GM06990 (cell line): ENCODE measurements at regions not wholly inside any gene's neighbourhood (a gene's known extent, or its start where the extent isn't known, plus 50 kb on each side); places are given as distances from the start of the nearest gene placed in this dataset.

ENCODE experiments used
- DNase-seq: peaks from one replicate; pipeline ENCODE4 v3.0.0-alpha.2; 2011; ENCODE audit not compliant: insufficient read length; ENCODE audit errors: extremely low read depth
- H3K27me3 ChIP-seq: replicated peaks from 2 replicates; pipeline ENCODE4 v1.6.0; 2011; ENCODE audit warnings: low read length; ENCODE audit not compliant: control insufficient read depth, insufficient read depth
- H3K36me3 ChIP-seq: 2 replicates; pipeline ENCODE4 v1.5.1; 2011; ENCODE audit warnings: low read length; ENCODE audit not compliant: control insufficient read depth, insufficient read depth
- H3K4me3 ChIP-seq: replicated peaks from 2 replicates; pipeline ENCODE4 v1.5.1; 2011; ENCODE audit warnings: low read depth, mild to moderate bottlenecking, control low read depth, low read length
- CTCF ChIP-seq: IDR thresholded peaks from 2 replicates; pipeline ENCODE4 v1.5.1; 2011; ENCODE audit warnings: low read length, control low read depth, mild to moderate bottlenecking, inconsistent platforms; ENCODE audit not compliant: insufficient read depth, poor library complexity, severe bottlenecking

DNA sequence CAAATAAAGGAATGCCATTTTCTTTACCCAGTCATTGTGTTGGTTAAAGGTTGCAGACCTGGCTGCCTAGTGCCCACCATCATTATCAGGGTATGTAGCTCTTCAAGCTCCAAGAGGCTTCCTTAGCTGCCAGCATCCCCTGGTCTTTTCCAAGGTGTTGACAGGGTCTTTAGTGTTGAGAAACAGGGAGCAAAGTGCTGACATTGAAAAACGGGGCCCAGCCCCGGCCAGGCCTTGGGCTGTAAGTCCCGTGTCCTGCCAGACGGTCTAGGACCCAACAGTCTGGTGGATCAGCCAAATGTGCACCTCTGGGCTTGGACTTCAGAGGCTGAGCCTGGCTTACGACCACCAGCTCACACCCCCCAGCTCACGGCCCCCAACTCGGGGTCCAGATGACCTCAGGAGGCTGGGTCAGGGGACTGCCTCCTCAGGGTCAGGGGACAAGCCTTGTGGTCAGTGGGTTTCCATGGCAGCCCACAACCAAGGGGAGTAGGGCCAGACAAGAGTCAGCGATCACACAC is 114.4 kb upstream of the MLN start:
- no peak for DNase-seq

GRCh38 chr6:33915134-33915533 is 111.3 kb upstream of the MLN start:
- H3K27me3 ChIP-seq = no peaks in the 10 kb centered on the region; the same call in 1 of the 2 replicates

More for the DNA sequence above, 114.4 kb upstream of the MLN start:
- Histone ChIP-seq H3K27me3 (no peaks in the 10 kb centered on the region; the same call in 1 of the 2 replicates), H3K36me3 (no peaks in the 10 kb centered on the region), H3K4me3 (no peak overlapping the region)
- no peak for TF ChIP-seq CTCF

GRCh38 chr6:33914645-33915044 is 110.8 kb upstream of the MLN start:
- Histone ChIP-seq H3K36me3 (no peaks in the 10 kb centered on the region), H3K4me3 (no peak overlapping the region), H3K27me3 (no peaks in the 10 kb centered on the region; the same call in none of the 2 replicates)
- DNase-seq = no peak
- TF ChIP-seq CTCF = no peak

More at GRCh38 chr6:33915134-33915533, 111.3 kb upstream of the MLN start:
- DNase-seq = no peak
- TF ChIP-seq CTCF = no peak
- Histone ChIP-seq H3K36me3 (no peaks in the 10 kb centered on the region), H3K4me3 (no peak overlapping the region)

DNA sequence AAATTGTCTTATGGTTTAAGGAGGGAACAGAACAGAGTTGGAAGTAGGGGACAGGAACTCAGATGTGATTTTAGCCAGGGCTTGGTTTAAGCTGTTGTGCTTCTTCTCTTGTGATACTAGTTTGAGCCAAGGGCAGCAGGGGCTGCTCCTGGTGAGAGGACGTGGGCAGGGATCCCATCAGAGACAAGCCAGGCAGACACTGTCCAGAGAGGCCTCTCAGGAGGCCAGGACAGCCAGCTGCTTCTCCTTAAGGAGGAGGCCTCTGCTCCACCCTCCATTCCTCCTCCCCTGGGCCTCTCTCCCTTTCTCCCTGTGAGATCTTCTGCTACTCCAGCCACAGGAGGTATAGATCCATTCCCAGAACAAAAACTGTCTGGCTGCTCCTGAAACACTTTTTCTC is 108.4 kb upstream of the MLN start:
- Histone ChIP-seq H3K27me3 (no peaks in the 10 kb centered on the region; the same call in 1 of the 2 replicates), H3K36me3 (no peaks in the 10 kb centered on the region), H3K4me3 (no peak overlapping the region)
- no peak for TF ChIP-seq CTCF
- no peak for DNase-seq

- Histone ChIP-seq H3K4me3 (no peak overlapping the region), H3K27me3 (no peaks in the 10 kb centered on the region; the same call in 1 of the 2 replicates), H3K36me3 (no peaks in the 10 kb centered on the region)
- TF ChIP-seq CTCF = no peak
- DNase-seq = no peak
These were observed 107.7 kb upstream of the MLN start for GRCh38 chr6:33911488-33911887.

- no peaks in the 10 kb centered on the region for H3K36me3 ChIP-seq
- no peak overlapping the region for H3K4me3 ChIP-seq
- no peaks in the 10 kb centered on the region; the same call in 1 of the 2 replicates for H3K27me3 ChIP-seq
- no peak for TF ChIP-seq CTCF
- DNase-seq = no peak
These were observed 106.8 kb upstream of the MLN start for GRCh38 chr6:33910594-33910993.
